ENCODE measurements at regions not wholly inside any gene's neighbourhood (a gene's known extent, or its start where the extent isn't known, plus 50 kb on each side); places are given as distances from the start of the nearest gene placed in this dataset.

GRCh38 chr4:149214301-149214700 lies 601.3 kb downstream of the IQCM start:
- DNase-seq (ENCODE audit: low read depth), result no peak
- no peak for TF ChIP-seq CTCF (IDR thresholded peaks at IDR 0.05; ENCODE audit: insufficient read depth, low read length)
- H3K4me3 ChIP-seq (ENCODE audit: low read depth, low read length), result no peak overlapping the region

- H3K4me3 ChIP-seq (ENCODE audit: low read depth, low read length), result no peak overlapping the region
- TF ChIP-seq CTCF (IDR thresholded peaks at IDR 0.05; ENCODE audit: insufficient read depth, low read length), result no peak
- DNase-seq (ENCODE audit: low read depth), result no peak
These were observed 603.8 kb downstream of the IQCM start for GRCh38 chr4:149211876-149212275.

GRCh38 chr4:149203256-149204001 lies 612.2 kb downstream of the IQCM start:
- no peak for TF ChIP-seq CTCF (IDR thresholded peaks at IDR 0.05; ENCODE audit: insufficient read depth, low read length)
- no peak for DNase-seq (ENCODE audit: low read depth)
- no peak overlapping the region for H3K4me3 ChIP-seq (ENCODE audit: low read depth, low read length)

- TF ChIP-seq CTCF (IDR thresholded peaks at IDR 0.05; ENCODE audit: insufficient read depth, low read length), result no peak
- no peak for DNase-seq (ENCODE audit: low read depth)
These were observed 613.5 kb downstream of the IQCM start for GRCh38 chr4:149202117-149202516.

GRCh38 chr4:149199594-149199993 lies 616.0 kb downstream of the IQCM start:
- H3K4me3 ChIP-seq (ENCODE audit: low read depth, low read length), result no peak overlapping the region
- no peak for TF ChIP-seq CTCF (IDR thresholded peaks at IDR 0.05; ENCODE audit: insufficient read depth, low read length)
- DNase-seq (ENCODE audit: low read depth), result no peak

More at GRCh38 chr4:149202117-149202516, 613.5 kb downstream of the IQCM start:
- no peak overlapping the region for H3K4me3 ChIP-seq (ENCODE audit: low read depth, low read length)

GRCh38 chr4:149194061-149194460 lies 621.6 kb downstream of the IQCM start:
- no peak for TF ChIP-seq CTCF (IDR thresholded peaks at IDR 0.05; ENCODE audit: insufficient read depth, low read length)
- DNase-seq (ENCODE audit: low read depth), result no peak

GRCh38 chr4:149187726-149188125 lies 627.9 kb downstream of the IQCM start:
- DNase-seq (ENCODE audit: low read depth), result no peak
- H3K4me3 ChIP-seq (ENCODE audit: low read depth, low read length), result no peak overlapping the region
- TF ChIP-seq CTCF (IDR thresholded peaks at IDR 0.05; ENCODE audit: insufficient read depth, low read length), result no peak

More at GRCh38 chr4:149194061-149194460, 621.6 kb downstream of the IQCM start:
- no peak overlapping the region for H3K4me3 ChIP-seq (ENCODE audit: low read depth, low read length)

All from fibroblast of the aortic adventitia (primary cell).